HCT116 (cell line): ENCODE measurements at regions not wholly inside any gene's neighbourhood (a gene's known extent, or its start where the extent isn't known, plus 50 kb on each side); places are given as distances from the start of the nearest gene placed in this dataset.

Experiments
- ATAC-seq: fragments of 200-7000 bp; cut with Tn5 transposase; 2 replicates; pipeline ENCODE4 v1.9.1; 2020; ENCODE audit warnings: mild to moderate bottlenecking, moderate library complexity
- BruUV-seq: library from RNA; stranded (reverse); fragments of 400-500 nt; replicated peaks from 2 replicates; lab custom pipeline; 2021; lab: Mats Ljungman, UMichigan
- CTCF ChIA-PET: fragments of 300-600 bp; sonication (Branson Sonifier 250); formaldehyde crosslinking; loops from one replicate; lab custom pipeline; 2021; ENCODE audit warnings: antibody characterized with exemption; lab: Charles Lee
- POLR2A ChIA-PET: fragments of 300-600, 350-600 bp; sonication (Branson Sonifier 250); formaldehyde crosslinking; loops from one replicate; lab custom pipeline; 2021; ENCODE audit warnings: antibody characterized with exemption; lab: Charles Lee
- RAD21 ChIA-PET, 2 experiments: fragments of 300-600 bp; sonication (Branson Sonifier 250); formaldehyde crosslinking; loops; one replicate each; lab custom pipeline; 2023; ENCODE audit warnings: low total read pairs in 2 of 2; ENCODE audit not compliant: uncharacterized antibody in 2 of 2, unreplicated experiment in 2 of 2, low non-redundant PET in 1 of 2; lab: Charles Lee
- DNase-seq: peaks from one replicate; pipeline ENCODE4 v3.0.0-alpha.2; 2010; ENCODE audit warnings: low read depth, low spot score
- H2AFZ ChIP-seq: fragments of 200-600 bp; shearing (Covaris generic), sonication (generic); 2 replicates; pipeline ENCODE4 v1.6.1; 2017; ENCODE audit warnings: low read depth, mixed run types, mixed read lengths, antibody characterized with exemption, low read length; ENCODE audit not compliant: poor library complexity, severe bottlenecking
- H3K27ac ChIP-seq: 2 replicates; pipeline ENCODE4 v1.5.1; 2012; ENCODE audit warnings: low read depth, low read length
- H3K27me3 ChIP-seq: fragments of 200-600 bp; sonication (generic); 2 replicates; pipeline ENCODE4 v1.6.1; 2016; ENCODE audit warnings: mixed run types, low read length, mixed read lengths; ENCODE audit not compliant: insufficient read depth
- H3K36me3 ChIP-seq, 2 experiments: fragments of 200-500 bp in 1 of 2; fragments of 200-600 bp in 1 of 2; sonication (Bioruptor generic) in 1 of 2; sonication (generic) in 1 of 2; 2 replicates each; pipeline versions ENCODE4 v1.5.1 to v1.6.1; 2014 to 2016; ENCODE audit warnings: low read length in 2 of 2, inconsistent platforms in 1 of 2, mixed read lengths in 1 of 2, mixed run types in 1 of 2; ENCODE audit not compliant: insufficient read depth in 2 of 2, control insufficient read depth in 1 of 2
- H3K4me1 ChIP-seq, 2 experiments: fragments of 200-600 bp in 1 of 2; sonication (generic) in 1 of 2; 2 replicates each; pipeline versions ENCODE4 v1.5.1 to v1.6.1; 2012 to 2017; ENCODE audit warnings: low read length in 2 of 2, inconsistent platforms in 1 of 2, mild to moderate bottlenecking in 1 of 2, mixed read lengths in 1 of 2, mixed run types in 1 of 2, moderate library complexity in 1 of 2; ENCODE audit not compliant: insufficient read depth in 2 of 2, control insufficient read depth in 1 of 2
- H3K4me2 ChIP-seq: fragments of 200-600 bp; sonication (generic); 2 replicates; pipeline ENCODE4 v1.6.1; 2017; ENCODE audit warnings: mixed run types, low read length, mixed read lengths
- H3K4me3 ChIP-seq, 2 experiments: fragments of 200-600 bp in 1 of 2; sonication (generic) in 1 of 2; replicated peaks in 1 of 2; 2 replicates each; pipeline ENCODE4 v1.5.1; 2011 to 2016; ENCODE audit warnings: low read length in 2 of 2, control low read depth in 1 of 2, low read depth in 1 of 2, mild to moderate bottlenecking in 1 of 2, mixed read lengths in 1 of 2, mixed run types in 1 of 2
- H3K79me2 ChIP-seq: fragments of 200-600 bp; sonication (generic); 2 replicates; pipeline ENCODE4 v1.6.1; 2017; ENCODE audit warnings: mild to moderate bottlenecking, mixed run types, low read length, moderate library complexity, mixed read lengths; ENCODE audit not compliant: insufficient read depth
- H3K9ac ChIP-seq: fragments of 200-600 bp; sonication (generic); 2 replicates; pipeline ENCODE4 v1.6.1; 2016; ENCODE audit warnings: low read length, mixed read lengths
- H3K9me2 ChIP-seq: fragments of 200-600 bp; sonication (generic), shearing (Covaris generic); 2 replicates; pipeline ENCODE4 v1.6.1; 2017; ENCODE audit warnings: mixed run types, mild to moderate bottlenecking, moderate library complexity; ENCODE audit not compliant: insufficient read depth
- H3K9me3 ChIP-seq, 2 experiments: fragments of 200-500 bp in 1 of 2; fragments of 200-600 bp in 1 of 2; sonication (Bioruptor generic) in 1 of 2; sonication (generic) in 1 of 2; 2 replicates each; pipeline ENCODE4 v1.6.1; 2014 to 2017; ENCODE audit warnings: low read length in 2 of 2, mixed read lengths in 2 of 2, inconsistent platforms in 1 of 2, low read depth in 1 of 2, mild to moderate bottlenecking in 1 of 2, mixed run types in 1 of 2, moderate library complexity in 1 of 2; ENCODE audit not compliant: control insufficient read depth in 1 of 2, insufficient read depth in 1 of 2
- H4K20me1 ChIP-seq: fragments of 200-600 bp; sonication (generic), shearing (Covaris generic); 2 replicates; pipeline ENCODE4 v1.6.1; 2017; ENCODE audit warnings: mixed run types, mild to moderate bottlenecking, moderate library complexity; ENCODE audit not compliant: insufficient read depth
- CBX3 ChIP-seq: IDR thresholded peaks from 2 replicates; pipeline ENCODE4 v1.6.1; 2012; ENCODE audit warnings: low read depth
- EGR1 ChIP-seq: IDR thresholded peaks from 2 replicates; pipeline ENCODE4 v1.6.1; 2012; ENCODE audit warnings: low read depth
- ELF1 ChIP-seq: IDR thresholded peaks from 2 replicates; pipeline ENCODE4 v1.6.1; 2012; ENCODE audit warnings: low read depth, borderline replicate concordance
- EZH2 ChIP-seq: fragments of 200-600 bp; sonication (generic); IDR thresholded peaks from 2 replicates; pipeline ENCODE4 v1.6.1; 2017; ENCODE audit warnings: antibody characterized with exemption, mixed run types
- EZH2phosphoT487 ChIP-seq: fragments of 200-600 bp; IDR thresholded peaks from 2 replicates; pipeline ENCODE4 v1.6.1; 2018; ENCODE audit warnings: antibody characterized with exemption, borderline replicate concordance
- JUND ChIP-seq: IDR thresholded peaks from 2 replicates; pipeline ENCODE4 v1.6.1; 2012
- POLR2AphosphoS5 ChIP-seq: IDR thresholded peaks from 2 replicates; pipeline ENCODE4 v1.6.1; 2011; ENCODE audit warnings: mild to moderate bottlenecking, low read depth, low read length, moderate library complexity
- RAD21 ChIP-seq: IDR thresholded peaks from 2 replicates; pipeline ENCODE4 v1.6.1; 2012; ENCODE audit warnings: low read depth, mild to moderate bottlenecking
- SP1 ChIP-seq: IDR thresholded peaks from 2 replicates; pipeline ENCODE4 v1.6.1; 2012; ENCODE audit warnings: low read depth
- TCF7L2 ChIP-seq: IDR thresholded peaks from 2 replicates; pipeline ENCODE4 v1.7.0; 2011; ENCODE audit warnings: borderline replicate concordance, inconsistent platforms; ENCODE audit not compliant: insufficient read depth, insufficient read length; ENCODE audit errors: extremely low read depth
- YY1 ChIP-seq: IDR thresholded peaks from 2 replicates; pipeline ENCODE4 v1.6.1; 2011; ENCODE audit warnings: low read length, low read depth, moderate library complexity, mild to moderate bottlenecking; ENCODE audit not compliant: insufficient replicate concordance; ENCODE audit errors: extremely low read depth
- ZFX ChIP-seq: fragments of 450-650 bp; IDR thresholded peaks from 2 replicates; pipeline ENCODE4 v1.6.1; 2017
- ZNF274 ChIP-seq: fragments of 200-500 bp; sonication (Bioruptor generic); IDR thresholded peaks from 2 replicates; pipeline ENCODE4 v1.6.1; 2014; ENCODE audit warnings: mild to moderate bottlenecking, low read depth, low read length, inconsistent platforms
- intact Hi-C: fragments of 100-400 bp; cut with micrococcal nuclease; formaldehyde crosslinking; loops from 2 replicates; pipeline ENCODE4 v1.10.0; 2022
- TF ChIP-seq, protein P1 (sequence below): IDR thresholded peaks from 2 replicates; pipeline ENCODE4 v1.6.1; 2012
- TF ChIP-seq, protein P2 (sequence below), 3 experiments: fragments of 200-600 bp in 1 of 3; sonication (generic) in 1 of 3; IDR thresholded peaks in 2 of 3; conservative IDR thresholded peaks in 1 of 3; 2 replicates each; pipeline ENCODE4 v1.5.1; 2012 to 2017; ENCODE audit warnings: low read depth in 2 of 3, low read length in 2 of 3, antibody characterized with exemption in 1 of 3, borderline replicate concordance in 1 of 3, control low read depth in 1 of 3, mild to moderate bottlenecking in 1 of 3, mixed read lengths in 1 of 3, mixed run types in 1 of 3, moderate library complexity in 1 of 3; ENCODE audit not compliant: insufficient read depth in 1 of 3
- TF ChIP-seq, protein P3 (sequence below): IDR thresholded peaks from 2 replicates; pipeline ENCODE4 v1.6.1; 2011; ENCODE audit warnings: mild to moderate bottlenecking, low read length, moderate library complexity; ENCODE audit not compliant: insufficient replicate concordance; ENCODE audit errors: extremely low read depth
- TF ChIP-seq, protein P4 (sequence below): IDR thresholded peaks from 2 replicates; pipeline ENCODE4 v1.6.1; 2012; ENCODE audit warnings: low read depth

DNA sequence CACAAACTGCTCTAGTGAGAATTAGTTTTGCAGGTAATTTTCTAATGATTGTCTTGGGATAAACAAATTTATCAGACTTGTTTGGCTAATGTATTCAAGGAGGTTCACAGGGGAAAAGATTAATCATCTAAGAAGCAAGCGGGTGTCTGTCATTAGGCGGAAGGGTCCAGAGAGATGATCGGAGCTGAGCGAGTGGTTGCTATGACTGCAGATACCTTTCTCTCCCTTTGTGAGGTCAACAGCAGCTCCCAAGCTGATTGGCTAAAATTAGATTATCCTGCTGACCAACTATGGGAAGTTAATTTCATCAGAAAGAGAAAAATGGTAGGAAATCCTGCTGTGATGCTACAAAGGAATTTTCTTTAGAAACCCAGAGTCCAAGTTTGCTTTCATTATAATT, 276.0 kb downstream of the SOX2 start:
- no peak overlapping the region for H2AFZ ChIP-seq
- H3K4me1 ChIP-seq = no peaks in the 10 kb centered on the region
- RAD21 ChIA-PET = no interaction called here
- POLR2A ChIA-PET = no interaction called here
- no peaks in the 10 kb centered on the region for H3K36me3 ChIP-seq
- BruUV-seq = no TSS peak
- intact Hi-C loops = no loop called here
- no peak overlapping the region for H3K4me3 ChIP-seq
- CTCF ChIA-PET = no interaction called here
- TF ChIP-seq, protein P1, sequence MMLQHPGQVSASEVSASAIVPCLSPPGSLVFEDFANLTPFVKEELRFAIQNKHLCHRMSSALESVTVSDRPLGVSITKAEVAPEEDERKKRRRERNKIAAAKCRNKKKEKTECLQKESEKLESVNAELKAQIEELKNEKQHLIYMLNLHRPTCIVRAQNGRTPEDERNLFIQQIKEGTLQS = no peak
- TF ChIP-seq ZNF274 = no peak
- no peak for TF ChIP-seq TCF7L2
- no peak for TF ChIP-seq POLR2AphosphoS5
- TF ChIP-seq, protein P2, sequence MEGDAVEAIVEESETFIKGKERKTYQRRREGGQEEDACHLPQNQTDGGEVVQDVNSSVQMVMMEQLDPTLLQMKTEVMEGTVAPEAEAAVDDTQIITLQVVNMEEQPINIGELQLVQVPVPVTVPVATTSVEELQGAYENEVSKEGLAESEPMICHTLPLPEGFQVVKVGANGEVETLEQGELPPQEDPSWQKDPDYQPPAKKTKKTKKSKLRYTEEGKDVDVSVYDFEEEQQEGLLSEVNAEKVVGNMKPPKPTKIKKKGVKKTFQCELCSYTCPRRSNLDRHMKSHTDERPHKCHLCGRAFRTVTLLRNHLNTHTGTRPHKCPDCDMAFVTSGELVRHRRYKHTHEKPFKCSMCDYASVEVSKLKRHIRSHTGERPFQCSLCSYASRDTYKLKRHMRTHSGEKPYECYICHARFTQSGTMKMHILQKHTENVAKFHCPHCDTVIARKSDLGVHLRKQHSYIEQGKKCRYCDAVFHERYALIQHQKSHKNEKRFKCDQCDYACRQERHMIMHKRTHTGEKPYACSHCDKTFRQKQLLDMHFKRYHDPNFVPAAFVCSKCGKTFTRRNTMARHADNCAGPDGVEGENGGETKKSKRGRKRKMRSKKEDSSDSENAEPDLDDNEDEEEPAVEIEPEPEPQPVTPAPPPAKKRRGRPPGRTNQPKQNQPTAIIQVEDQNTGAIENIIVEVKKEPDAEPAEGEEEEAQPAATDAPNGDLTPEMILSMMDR (IDR thresholded peaks at IDR 0.05 in 2 of 3, conservative IDR thresholded peaks at IDR 0.05 in 1 of 3; ENCODE audit: borderline replicate concordance in 1 of 3, insufficient read depth in 1 of 3, low read depth in 2 of 3, low read length in 2 of 3) = no peak
- no peak for TF ChIP-seq YY1
- TF ChIP-seq EZH2phosphoT487 = no peak
- TF ChIP-seq SP1 = no peak
- TF ChIP-seq EZH2 = no peak
- TF ChIP-seq ZFX = no peak
- no peak for TF ChIP-seq RAD21
- TF ChIP-seq CBX3 = no peak
- no peak for TF ChIP-seq EGR1
- TF ChIP-seq, protein P3, sequence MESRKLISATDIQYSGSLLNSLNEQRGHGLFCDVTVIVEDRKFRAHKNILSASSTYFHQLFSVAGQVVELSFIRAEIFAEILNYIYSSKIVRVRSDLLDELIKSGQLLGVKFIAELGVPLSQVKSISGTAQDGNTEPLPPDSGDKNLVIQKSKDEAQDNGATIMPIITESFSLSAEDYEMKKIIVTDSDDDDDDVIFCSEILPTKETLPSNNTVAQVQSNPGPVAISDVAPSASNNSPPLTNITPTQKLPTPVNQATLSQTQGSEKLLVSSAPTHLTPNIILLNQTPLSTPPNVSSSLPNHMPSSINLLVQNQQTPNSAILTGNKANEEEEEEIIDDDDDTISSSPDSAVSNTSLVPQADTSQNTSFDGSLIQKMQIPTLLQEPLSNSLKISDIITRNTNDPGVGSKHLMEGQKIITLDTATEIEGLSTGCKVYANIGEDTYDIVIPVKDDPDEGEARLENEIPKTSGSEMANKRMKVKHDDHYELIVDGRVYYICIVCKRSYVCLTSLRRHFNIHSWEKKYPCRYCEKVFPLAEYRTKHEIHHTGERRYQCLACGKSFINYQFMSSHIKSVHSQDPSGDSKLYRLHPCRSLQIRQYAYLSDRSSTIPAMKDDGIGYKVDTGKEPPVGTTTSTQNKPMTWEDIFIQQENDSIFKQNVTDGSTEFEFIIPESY = no peak
- TF ChIP-seq ELF1 = no peak
- TF ChIP-seq, protein P4, sequence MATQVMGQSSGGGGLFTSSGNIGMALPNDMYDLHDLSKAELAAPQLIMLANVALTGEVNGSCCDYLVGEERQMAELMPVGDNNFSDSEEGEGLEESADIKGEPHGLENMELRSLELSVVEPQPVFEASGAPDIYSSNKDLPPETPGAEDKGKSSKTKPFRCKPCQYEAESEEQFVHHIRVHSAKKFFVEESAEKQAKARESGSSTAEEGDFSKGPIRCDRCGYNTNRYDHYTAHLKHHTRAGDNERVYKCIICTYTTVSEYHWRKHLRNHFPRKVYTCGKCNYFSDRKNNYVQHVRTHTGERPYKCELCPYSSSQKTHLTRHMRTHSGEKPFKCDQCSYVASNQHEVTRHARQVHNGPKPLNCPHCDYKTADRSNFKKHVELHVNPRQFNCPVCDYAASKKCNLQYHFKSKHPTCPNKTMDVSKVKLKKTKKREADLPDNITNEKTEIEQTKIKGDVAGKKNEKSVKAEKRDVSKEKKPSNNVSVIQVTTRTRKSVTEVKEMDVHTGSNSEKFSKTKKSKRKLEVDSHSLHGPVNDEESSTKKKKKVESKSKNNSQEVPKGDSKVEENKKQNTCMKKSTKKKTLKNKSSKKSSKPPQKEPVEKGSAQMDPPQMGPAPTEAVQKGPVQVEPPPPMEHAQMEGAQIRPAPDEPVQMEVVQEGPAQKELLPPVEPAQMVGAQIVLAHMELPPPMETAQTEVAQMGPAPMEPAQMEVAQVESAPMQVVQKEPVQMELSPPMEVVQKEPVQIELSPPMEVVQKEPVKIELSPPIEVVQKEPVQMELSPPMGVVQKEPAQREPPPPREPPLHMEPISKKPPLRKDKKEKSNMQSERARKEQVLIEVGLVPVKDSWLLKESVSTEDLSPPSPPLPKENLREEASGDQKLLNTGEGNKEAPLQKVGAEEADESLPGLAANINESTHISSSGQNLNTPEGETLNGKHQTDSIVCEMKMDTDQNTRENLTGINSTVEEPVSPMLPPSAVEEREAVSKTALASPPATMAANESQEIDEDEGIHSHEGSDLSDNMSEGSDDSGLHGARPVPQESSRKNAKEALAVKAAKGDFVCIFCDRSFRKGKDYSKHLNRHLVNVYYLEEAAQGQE = no peak
- no peak for TF ChIP-seq JUND
- TF ChIP-seq, all 23 proteins: peak for 0
- no peak for ATAC-seq
- no peak overlapping the region for H3K4me2 ChIP-seq
- no peaks in the 10 kb centered on the region for H3K9me3 ChIP-seq
- H3K9ac ChIP-seq = no peak overlapping the region
- no peak for DNase-seq
- H3K27me3 ChIP-seq = no peaks in the 10 kb centered on the region
- no peaks in the 10 kb centered on the region for H3K9me2 ChIP-seq
- H3K27ac ChIP-seq = no peak overlapping the region
- no peaks in the 10 kb centered on the region for H4K20me1 ChIP-seq
- H3K79me2 ChIP-seq = no peaks in the 10 kb centered on the region
